Ovary (tissue), 7 donors: ENCODE measurements at regions not wholly inside any gene's neighbourhood (a gene's known extent, or its start where the extent isn't known, plus 50 kb on each side); places are given as distances from the start of the nearest gene placed in this dataset.
"Not testable (repeated sequence)": the region's sequence is repeated elsewhere in the genome, so short reads cannot be mapped to it uniquely, and the experiment has no call there.

ENCODE experiments used
- DNase-seq, 5 donors: peaks; one replicate each; pipeline ENCODE4 v3.0.0-alpha.2; 2019 to 2020
- H3K27ac ChIP-seq, 2 donors: fragments of 200-600 bp; one replicate each; pipeline versions ENCODE4 v1.5.1 to v1.8.0; 2019 to 2022
- H3K27me3 ChIP-seq: fragments of 200-600 bp; one replicate; pipeline ENCODE4 v1.8.0; 2022
- H3K36me3 ChIP-seq: fragments of 200-600 bp; sonication (generic); one replicate; pipeline ENCODE4 v1.5.1; 2019
- H3K4me1 ChIP-seq: one replicate; pipeline ENCODE4 v1.8.1; 2013; ENCODE audit warnings: mild to moderate bottlenecking, moderate library complexity; ENCODE audit not compliant: insufficient read depth
- H3K4me3 ChIP-seq: fragments of 200-600 bp; sonication (generic); one replicate; pipeline ENCODE4 v1.5.1; 2017
- H3K9me3 ChIP-seq, 2 donors: fragments of 200-600 bp in 1 of 2; sonication (generic) in 1 of 2; one replicate each; pipeline versions ENCODE4 v1.5.1 to v1.8.1; 2013 to 2019; ENCODE audit warnings: mild to moderate bottlenecking in 1 of 2, moderate library complexity in 1 of 2
- EP300 ChIP-seq: sonication (generic); formaldehyde crosslinking; IDR thresholded peaks from one replicate; pipeline ENCODE4 v1.6.1; 2017; ENCODE audit warnings: antibody characterized with exemption
- POLR2A ChIP-seq: fragments of 450-650 bp; IDR thresholded peaks from one replicate; pipeline ENCODE4 v1.6.1; 2017; ENCODE audit warnings: antibody characterized with exemption, mild to moderate bottlenecking, moderate library complexity
- WGBS, 3 donors: extraction: QIAGEN DNeasy Blood & Tissue Kit in 1 of 3; methylation state at CpG; one replicate each; pipeline versions ENCODE4 v1.1.5 to v1.1.7; 2013 to 2017; 5-methylcytosine and 5-hydroxymethylcytosine counted together
- intact Hi-C, 4 donors: fragments of 100-400 bp; cut with DNase I; formaldehyde crosslinking; loops; one replicate each; pipeline versions ENCODE4 v1.11.0 to v1.15.1; 2022 to 2023
- TF ChIP-seq, protein P1 (sequence below), 3 donors: fragments of 450-650 bp in 2 of 3; fragments of 200-600 bp in 1 of 3; IDR thresholded peaks; one replicate each; pipeline versions ENCODE4 v1.5.1 to v1.8.0; 2016 to 2022; ENCODE audit warnings: antibody characterized with exemption in 3 of 3, mild to moderate bottlenecking in 1 of 3
- donor health status: DM: no; HTN: no; CAD: no; lungs with moderate emphysema.
- donor health status: DM: no; HTN: no; CAD: no.
- donor health status: Bipolar disorder and iron deficiency.
- donor health status: DM: no; HTN: no; CAD: no.
- donor health status: DM: yes; HTN: yes; CAD: no.

GRCh38 chr3:16700651-16701050 is 95.4 kb upstream of the DAZL start:
- intact Hi-C loops = no loop called here
- Histone ChIP-seq H3K4me3 (no peak overlapping the region), H3K27me3 (no peaks in the 10 kb centered on the region), H3K4me1 (no peaks in the 10 kb centered on the region), H3K36me3 (no peaks in the 10 kb centered on the region), H3K9me3 (no peaks in the 10 kb centered on the region), H3K27ac (no peak overlapping the region)
- TF ChIP-seq POLR2A (no peak), EP300 (no peak)
- TF ChIP-seq, protein P1, sequence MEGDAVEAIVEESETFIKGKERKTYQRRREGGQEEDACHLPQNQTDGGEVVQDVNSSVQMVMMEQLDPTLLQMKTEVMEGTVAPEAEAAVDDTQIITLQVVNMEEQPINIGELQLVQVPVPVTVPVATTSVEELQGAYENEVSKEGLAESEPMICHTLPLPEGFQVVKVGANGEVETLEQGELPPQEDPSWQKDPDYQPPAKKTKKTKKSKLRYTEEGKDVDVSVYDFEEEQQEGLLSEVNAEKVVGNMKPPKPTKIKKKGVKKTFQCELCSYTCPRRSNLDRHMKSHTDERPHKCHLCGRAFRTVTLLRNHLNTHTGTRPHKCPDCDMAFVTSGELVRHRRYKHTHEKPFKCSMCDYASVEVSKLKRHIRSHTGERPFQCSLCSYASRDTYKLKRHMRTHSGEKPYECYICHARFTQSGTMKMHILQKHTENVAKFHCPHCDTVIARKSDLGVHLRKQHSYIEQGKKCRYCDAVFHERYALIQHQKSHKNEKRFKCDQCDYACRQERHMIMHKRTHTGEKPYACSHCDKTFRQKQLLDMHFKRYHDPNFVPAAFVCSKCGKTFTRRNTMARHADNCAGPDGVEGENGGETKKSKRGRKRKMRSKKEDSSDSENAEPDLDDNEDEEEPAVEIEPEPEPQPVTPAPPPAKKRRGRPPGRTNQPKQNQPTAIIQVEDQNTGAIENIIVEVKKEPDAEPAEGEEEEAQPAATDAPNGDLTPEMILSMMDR (IDR thresholded peaks at IDR 0.05) = no peak
- no peak for DNase-seq

DNA sequence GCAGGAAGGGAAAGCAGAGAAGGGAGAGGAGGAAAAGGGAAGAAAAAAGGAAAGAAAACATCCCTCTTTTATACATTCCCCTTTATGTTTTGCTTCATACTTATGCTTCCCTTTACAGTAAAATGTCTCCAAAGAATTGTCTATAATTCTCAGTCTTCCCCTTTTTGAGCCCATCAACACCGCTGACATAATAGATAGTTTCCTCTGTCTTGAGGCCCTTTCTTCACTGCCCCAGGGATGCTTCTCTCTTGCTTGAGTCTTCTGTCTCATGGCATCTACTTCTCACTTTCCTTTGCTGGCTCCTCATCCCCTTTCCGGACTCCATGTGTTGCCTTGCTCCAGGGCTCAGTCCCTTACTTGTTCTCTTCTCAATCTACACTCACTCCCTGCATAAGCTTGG is 99.7 kb upstream of the DAZL start:
- Histone ChIP-seq H3K27ac (no peak overlapping the region), H3K9me3 (no peaks in the 10 kb centered on the region), H3K4me1 (no peaks in the 10 kb centered on the region), H3K4me3 (no peak overlapping the region), H3K36me3 (no peaks in the 10 kb centered on the region), H3K27me3 (no peaks in the 10 kb centered on the region)
- TF ChIP-seq, protein P1 (IDR thresholded peaks at IDR 0.05) = no peak
- TF ChIP-seq POLR2A (no peak), EP300 (no peak)
- intact Hi-C loops = no loop called here
- 86 to 93% (median 91%) methylated on average over 2 of the region's 2 CpGs for WGBS, 3 donors
- no peak for DNase-seq

DNA sequence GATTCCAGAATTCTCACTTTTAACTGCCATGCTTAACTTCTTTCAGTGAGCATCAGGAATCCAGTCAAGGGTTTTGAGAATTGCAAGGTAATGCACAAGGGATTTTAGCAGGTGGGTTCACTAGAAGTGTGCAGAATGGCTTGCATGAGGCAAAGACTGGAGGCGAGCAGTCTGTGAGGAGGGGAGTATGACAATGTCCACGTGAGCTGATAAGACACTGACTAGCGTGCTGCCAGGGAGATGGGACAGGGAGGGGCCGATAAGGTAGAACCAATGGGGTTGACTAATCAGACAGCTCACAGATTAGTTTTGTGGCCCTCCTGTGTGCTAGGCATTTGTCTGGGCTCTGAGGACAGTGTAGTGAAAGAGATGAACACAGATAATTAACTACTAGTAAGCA is 102.0 kb upstream of the DAZL start:
- Histone ChIP-seq H3K27me3 (no peaks in the 10 kb centered on the region), H3K27ac (no peak overlapping the region), H3K36me3 (no peaks in the 10 kb centered on the region), H3K9me3 (no peaks in the 10 kb centered on the region), H3K4me1 (no peaks in the 10 kb centered on the region), H3K4me3 (no peak overlapping the region)
- DNase-seq = no peak
- no peak for TF ChIP-seq POLR2A
- no peak for TF ChIP-seq EP300
- TF ChIP-seq, protein P1 (IDR thresholded peaks at IDR 0.05) = no peak
- 27 to 67% (median 64%) methylated on average over 4 of the region's 4 CpGs for WGBS, 3 donors
- intact Hi-C loops = no loop called here

DNA sequence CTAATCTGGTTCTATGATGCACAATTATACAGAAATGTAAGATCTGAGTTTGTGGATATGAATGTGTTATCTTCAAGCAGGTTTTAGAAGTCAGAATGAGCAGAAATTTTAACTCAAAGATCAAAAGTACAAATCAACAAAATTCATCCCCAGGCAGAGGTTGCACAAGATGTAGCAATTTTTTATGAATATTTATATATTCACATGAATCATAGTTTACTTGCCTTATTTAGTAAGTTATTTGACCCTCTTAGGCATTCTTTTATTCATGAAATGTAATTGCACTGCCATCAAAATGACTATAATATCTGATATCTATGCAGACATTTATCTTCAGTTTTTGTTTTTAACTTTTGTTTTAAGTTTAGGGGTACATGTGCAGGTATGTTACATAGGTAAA is 103.1 kb upstream of the DAZL start:
- H3K36me3 ChIP-seq = no peaks in the 10 kb centered on the region
- intact Hi-C loops = no loop called here
- no peak for DNase-seq
- no peaks in the 10 kb centered on the region for H3K4me1 ChIP-seq
- no peak overlapping the region for H3K4me3 ChIP-seq
- H3K27ac ChIP-seq = no peak overlapping the region
- H3K9me3 ChIP-seq = no peaks in the 10 kb centered on the region
- TF ChIP-seq EP300 = no peak
- TF ChIP-seq POLR2A = no peak
- TF ChIP-seq, protein P1 (IDR thresholded peaks at IDR 0.05) = no peak
- no peaks in the 10 kb centered on the region for H3K27me3 ChIP-seq

- H3K4me3 ChIP-seq, H3K27me3 ChIP-seq, intact Hi-C loops, H3K4me1 ChIP-seq, DNase-seq, H3K36me3 ChIP-seq, H3K27ac ChIP-seq, H3K9me3 ChIP-seq: not testable (repeated sequence)
- WGBS, 3 donors = 75 to 76% (median 76%) methylated on average over 1 of the region's 1 CpG
Observed at GRCh38 chr3:16711691-16712090, 106.5 kb upstream of the DAZL start.
